HS-27A (cell line): ENCODE measurements at regions not wholly inside any gene's neighbourhood (a gene's known extent, or its start where the extent isn't known, plus 50 kb on each side); places are given as distances from the start of the nearest gene placed in this dataset.

Experiments used
- DNase-seq: peaks from one replicate; pipeline ENCODE4 v3.0.0-alpha.2; 2012; ENCODE audit warnings: low read depth, missing footprints

GRCh38 chr9:13716601-13717321, 437.3 kb upstream of the MPDZ start:
- no peak for DNase-seq

- DNase-seq: no peak
These were observed 436.6 kb upstream of the MPDZ start for GRCh38 chr9:13716090-13716489.

- no peak for DNase-seq
These were observed 435.9 kb upstream of the MPDZ start for GRCh38 chr9:13715430-13715829.

GRCh38 chr9:13707612-13708576, 428.4 kb upstream of the MPDZ start:
- no peak for DNase-seq

- DNase-seq: no peak
These were observed 426.4 kb upstream of the MPDZ start for GRCh38 chr9:13705918-13706317.

- DNase-seq: no peak
These were observed 425.9 kb upstream of the MPDZ start for GRCh38 chr9:13705373-13705772.

GRCh38 chr9:13690595-13690994, 411.1 kb upstream of the MPDZ start:
- no peak for DNase-seq

GRCh38 chr9:13689925-13690324, 410.4 kb upstream of the MPDZ start:
- DNase-seq: no peak

- no peak for DNase-seq
These were observed 409.6 kb upstream of the MPDZ start for GRCh38 chr9:13688990-13689600.

- DNase-seq: no peak
These were observed 408.9 kb upstream of the MPDZ start for GRCh38 chr9:13688223-13688989.

- DNase-seq: no peak
These were observed 405.2 kb upstream of the MPDZ start for GRCh38 chr9:13684656-13685055.

GRCh38 chr9:13677801-13678200, 398.3 kb upstream of the MPDZ start:
- DNase-seq: no peak

- DNase-seq: no peak
These were observed 396.1 kb upstream of the MPDZ start for GRCh38 chr9:13675638-13676000.

GRCh38 chr9:13674926-13675637, 395.6 kb upstream of the MPDZ start:
- no peak for DNase-seq

GRCh38 chr9:13673348-13673747, 393.9 kb upstream of the MPDZ start:
- DNase-seq: no peak

GRCh38 chr9:13665418-13666066, 386.1 kb upstream of the MPDZ start:
- no peak for DNase-seq

GRCh38 chr9:13661014-13661413, 381.5 kb upstream of the MPDZ start:
- no peak for DNase-seq

- no peak for DNase-seq
These were observed 372.6 kb upstream of the MPDZ start for GRCh38 chr9:13651969-13652663.

- DNase-seq: no peak
These were observed 372.0 kb upstream of the MPDZ start for GRCh38 chr9:13651526-13651925.

- no peak for DNase-seq
These were observed 369.2 kb upstream of the MPDZ start for GRCh38 chr9:13648676-13649075.
